Stimulated activated CD4-positive, alpha-beta T cell treated with anti-CD3 and anti-CD28 coated beads, Interleukin-1b, Interleukin-23, amount 100 ng/mL, for 48 hours (primary cell): ENCODE measurements at regions not wholly inside any gene's neighbourhood (a gene's known extent, or its start where the extent isn't known, plus 50 kb on each side); places are given as distances from the start of the nearest gene placed in this dataset.

Experiments used
- DNase-seq: peaks from one replicate; pipeline ENCODE4 v3.0.0-alpha.2; 2020

GRCh38 chr17:33404070-33404819 lies 111.2 kb upstream of the ASIC2 start:
- DNase-seq, result no peak

- no peak for DNase-seq
Observed at GRCh38 chr17:33416131-33416530, 123.0 kb upstream of the ASIC2 start.

- no peak for DNase-seq
Observed at GRCh38 chr17:33421933-33422332, 128.8 kb upstream of the ASIC2 start.

- no peak for DNase-seq
Observed at GRCh38 chr17:33433581-33433980, 140.5 kb upstream of the ASIC2 start.

GRCh38 chr17:33434841-33435240 lies 141.7 kb upstream of the ASIC2 start:
- DNase-seq, result no peak

GRCh38 chr17:33435721-33436301 lies 142.7 kb upstream of the ASIC2 start:
- DNase-seq, result no peak

GRCh38 chr17:33436321-33436720 lies 143.2 kb upstream of the ASIC2 start:
- no peak for DNase-seq

GRCh38 chr17:33438139-33438538 lies 145.0 kb upstream of the ASIC2 start:
- DNase-seq, result no peak

- no peak for DNase-seq
Observed at GRCh38 chr17:33438578-33438977, 145.5 kb upstream of the ASIC2 start.

- no peak for DNase-seq
Observed at GRCh38 chr17:33442320-33442719, 149.2 kb upstream of the ASIC2 start.

- no peak for DNase-seq
Observed at GRCh38 chr17:33444731-33445130, 151.6 kb upstream of the ASIC2 start.

GRCh38 chr17:33447090-33447489 lies 154.0 kb upstream of the ASIC2 start:
- DNase-seq, result no peak

- no peak for DNase-seq
Observed at GRCh38 chr17:33451221-33451620, 158.1 kb upstream of the ASIC2 start.

- no peak for DNase-seq
Observed at GRCh38 chr17:33457477-33457876, 164.4 kb upstream of the ASIC2 start.

- DNase-seq, result no peak
Observed at GRCh38 chr17:33459078-33459940, 166.2 kb upstream of the ASIC2 start.

- DNase-seq, result no peak
Observed at GRCh38 chr17:33460781-33461450, 167.8 kb upstream of the ASIC2 start.

- DNase-seq, result no peak
Observed at GRCh38 chr17:33463887-33464286, 170.8 kb upstream of the ASIC2 start.

- no peak for DNase-seq
Observed at GRCh38 chr17:33464669-33465280, 171.7 kb upstream of the ASIC2 start.

GRCh38 chr17:33469421-33469820 lies 176.3 kb upstream of the ASIC2 start:
- DNase-seq, result no peak

GRCh38 chr17:33469911-33470310 lies 176.8 kb upstream of the ASIC2 start:
- DNase-seq, result no peak

- DNase-seq, result no peak
Observed at GRCh38 chr17:33473061-33473460, 180.0 kb upstream of the ASIC2 start.

- DNase-seq, result no peak
Observed at GRCh38 chr17:33474789-33475188, 181.7 kb upstream of the ASIC2 start.

- DNase-seq, result no peak
Observed at GRCh38 chr17:33475594-33475993, 182.5 kb upstream of the ASIC2 start.
